HepG2 (cell line): ENCODE measurements at regions not wholly inside any gene's neighbourhood (a gene's known extent, or its start where the extent isn't known, plus 50 kb on each side); places are given as distances from the start of the nearest gene placed in this dataset.

Experiments used
- CAMTA2 ChIP-seq: sonication (generic); formaldehyde crosslinking; IDR thresholded peaks from 2 replicates; pipeline ENCODE4 v1.4.0; 2020; ENCODE audit warnings: mild to moderate bottlenecking, missing genetic modification reagents, borderline replicate concordance
- POLR2AphosphoS2 ChIP-seq: IDR thresholded peaks from 2 replicates; pipeline ENCODE4 v1.6.1; 2011; ENCODE audit warnings: low read depth, low read length, improper control_type of control experiment
- ZNF605 ChIP-seq: sonication (generic); formaldehyde crosslinking; IDR thresholded peaks from 2 replicates; pipeline ENCODE4 v1.8.0; 2022; ENCODE audit warnings: mild to moderate bottlenecking, missing genetic modification reagents
- ZZZ3 ChIP-seq: sonication (generic); formaldehyde crosslinking; IDR thresholded peaks from 2 replicates; pipeline ENCODE4 v1.4.0; 2020; ENCODE audit warnings: missing genetic modification reagents, mild to moderate bottlenecking, borderline replicate concordance
- TF ChIP-seq, protein P1 (sequence below): sonication (generic); formaldehyde crosslinking; IDR thresholded peaks from 2 replicates; pipeline ENCODE4 v1.5.0; 2020; ENCODE audit warnings: mild to moderate bottlenecking, missing genetic modification reagents, moderate library complexity
- TF ChIP-seq, protein P2 (sequence below), 2 experiments: sonication (generic) in 1 of 2; formaldehyde crosslinking in 1 of 2; IDR thresholded peaks; 2 replicates each; pipeline versions ENCODE4 v1.5.1 to v1.6.1; 2011 to 2020; ENCODE audit warnings: borderline replicate concordance in 1 of 2, low read depth in 1 of 2, low read length in 1 of 2, mild to moderate bottlenecking in 1 of 2, missing genetic modification reagents in 1 of 2, moderate library complexity in 1 of 2
- TF ChIP-seq, protein P3 (sequence below): IDR thresholded peaks from 2 replicates; pipeline ENCODE4 v1.6.1; 2016; ENCODE audit warnings: missing compliant biosample characterization, missing genetic modification reagents, borderline replicate concordance
- TF ChIP-seq, protein P4 (sequence below): sonication (generic); formaldehyde crosslinking; IDR thresholded peaks from 2 replicates; pipeline ENCODE4 v1.8.1; 2023; ENCODE audit warnings: mild to moderate bottlenecking, inconsistent platforms, moderate library complexity, missing genetic modification reagents, borderline replicate concordance

DNA sequence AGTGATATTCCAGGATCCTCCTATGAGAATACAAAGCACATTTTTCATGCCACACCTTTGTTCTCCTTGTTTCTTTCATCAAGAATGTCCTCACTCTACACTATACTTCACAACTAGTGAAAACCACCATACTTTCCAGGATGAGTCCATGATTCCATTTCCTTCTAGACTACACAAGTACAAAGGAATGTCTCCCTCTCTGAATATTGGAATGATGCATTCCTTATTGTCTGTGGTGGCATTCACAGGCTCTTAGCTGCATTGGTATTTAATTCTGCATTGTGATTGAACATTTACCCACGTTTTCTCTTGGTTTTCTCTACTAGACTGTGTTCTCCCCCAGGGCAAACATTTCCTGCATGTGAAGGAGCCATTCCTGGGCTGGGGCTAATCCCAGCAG lies 217.5 kb downstream of the RAP2B start:
- TF ChIP-seq ZNF605 (CRISPR knock-in tag) (no peak), POLR2AphosphoS2 (no peak), ZZZ3 (no peak), CAMTA2 (CRISPR knock-in tag) (no peak)
- TF ChIP-seq, protein P1, sequence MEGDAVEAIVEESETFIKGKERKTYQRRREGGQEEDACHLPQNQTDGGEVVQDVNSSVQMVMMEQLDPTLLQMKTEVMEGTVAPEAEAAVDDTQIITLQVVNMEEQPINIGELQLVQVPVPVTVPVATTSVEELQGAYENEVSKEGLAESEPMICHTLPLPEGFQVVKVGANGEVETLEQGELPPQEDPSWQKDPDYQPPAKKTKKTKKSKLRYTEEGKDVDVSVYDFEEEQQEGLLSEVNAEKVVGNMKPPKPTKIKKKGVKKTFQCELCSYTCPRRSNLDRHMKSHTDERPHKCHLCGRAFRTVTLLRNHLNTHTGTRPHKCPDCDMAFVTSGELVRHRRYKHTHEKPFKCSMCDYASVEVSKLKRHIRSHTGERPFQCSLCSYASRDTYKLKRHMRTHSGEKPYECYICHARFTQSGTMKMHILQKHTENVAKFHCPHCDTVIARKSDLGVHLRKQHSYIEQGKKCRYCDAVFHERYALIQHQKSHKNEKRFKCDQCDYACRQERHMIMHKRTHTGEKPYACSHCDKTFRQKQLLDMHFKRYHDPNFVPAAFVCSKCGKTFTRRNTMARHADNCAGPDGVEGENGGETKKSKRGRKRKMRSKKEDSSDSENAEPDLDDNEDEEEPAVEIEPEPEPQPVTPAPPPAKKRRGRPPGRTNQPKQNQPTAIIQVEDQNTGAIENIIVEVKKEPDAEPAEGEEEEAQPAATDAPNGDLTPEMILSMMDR (CRISPR knock-in tag): no peak
- TF ChIP-seq, protein P2, sequence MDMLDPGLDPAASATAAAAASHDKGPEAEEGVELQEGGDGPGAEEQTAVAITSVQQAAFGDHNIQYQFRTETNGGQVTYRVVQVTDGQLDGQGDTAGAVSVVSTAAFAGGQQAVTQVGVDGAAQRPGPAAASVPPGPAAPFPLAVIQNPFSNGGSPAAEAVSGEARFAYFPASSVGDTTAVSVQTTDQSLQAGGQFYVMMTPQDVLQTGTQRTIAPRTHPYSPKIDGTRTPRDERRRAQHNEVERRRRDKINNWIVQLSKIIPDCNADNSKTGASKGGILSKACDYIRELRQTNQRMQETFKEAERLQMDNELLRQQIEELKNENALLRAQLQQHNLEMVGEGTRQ (IDR thresholded peaks at IDR 0.05; ENCODE audit: low read depth, low read length): no peak
- TF ChIP-seq, protein P2 (CRISPR knock-in tag; IDR thresholded peaks at IDR 0.05; ENCODE audit: borderline replicate concordance): no peak
- TF ChIP-seq, protein P3, sequence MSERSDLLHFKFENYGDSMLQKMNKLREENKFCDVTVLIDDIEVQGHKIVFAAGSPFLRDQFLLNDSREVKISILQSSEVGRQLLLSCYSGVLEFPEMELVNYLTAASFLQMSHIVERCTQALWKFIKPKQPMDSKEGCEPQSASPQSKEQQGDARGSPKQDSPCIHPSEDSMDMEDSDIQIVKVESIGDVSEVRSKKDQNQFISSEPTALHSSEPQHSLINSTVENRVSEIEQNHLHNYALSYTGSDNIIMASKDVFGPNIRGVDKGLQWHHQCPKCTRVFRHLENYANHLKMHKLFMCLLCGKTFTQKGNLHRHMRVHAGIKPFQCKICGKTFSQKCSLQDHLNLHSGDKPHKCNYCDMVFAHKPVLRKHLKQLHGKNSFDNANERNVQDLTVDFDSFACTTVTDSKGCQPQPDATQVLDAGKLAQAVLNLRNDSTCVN: no peak
- TF ChIP-seq, protein P4, sequence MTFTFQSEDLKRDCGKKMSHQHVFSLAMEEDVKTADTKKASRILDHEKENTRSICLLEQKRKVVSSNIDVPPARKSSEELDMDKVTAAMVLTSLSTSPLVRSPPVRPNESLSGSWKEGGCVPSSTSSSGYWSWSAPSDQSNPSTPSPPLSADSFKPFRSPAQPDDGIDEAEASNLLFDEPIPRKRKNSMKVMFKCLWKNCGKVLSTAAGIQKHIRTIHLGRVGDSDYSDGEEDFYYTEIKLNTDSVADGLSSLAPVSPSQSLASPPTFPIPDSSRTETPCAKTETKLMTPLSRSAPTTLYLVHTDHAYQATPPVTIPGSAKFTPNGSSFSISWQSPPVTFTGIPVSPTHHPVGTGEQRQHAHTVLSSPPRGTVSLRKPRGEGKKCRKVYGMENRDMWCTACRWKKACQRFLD (CRISPR knock-in tag): no peak
